Astrocyte of the cerebellum (primary cell): ENCODE measurements at regions not wholly inside any gene's neighbourhood (a gene's known extent, or its start where the extent isn't known, plus 50 kb on each side); places are given as distances from the start of the nearest gene placed in this dataset.
"Not testable (repeated sequence)": the region's sequence is repeated elsewhere in the genome, so short reads cannot be mapped to it uniquely, and the experiment has no call there.

Experiments
- DNase-seq: peaks from one replicate; pipeline ENCODE4 v3.0.0-alpha.2; 2011; ENCODE audit warnings: low read depth
- H3K4me3 ChIP-seq: 2 replicates; pipeline ENCODE4 v1.5.1; 2011; ENCODE audit warnings: mild to moderate bottlenecking, low read depth, low read length, moderate library complexity
- CTCF ChIP-seq: IDR thresholded peaks from 2 replicates; pipeline ENCODE4 v1.5.1; 2012; ENCODE audit warnings: low read length, low read depth, moderate library complexity, mild to moderate bottlenecking; ENCODE audit errors: missing control alignments
- in situ Hi-C: cut with HindIII; loops from 2 replicates; pipeline ENCODE4 v1.10.0; 2017; ENCODE audit warnings: low sequenced_read_pairs

GRCh38 chr1:83342995-83343394 is 655.9 kb downstream of the TTLL7 start:
- H3K4me3 ChIP-seq, in situ Hi-C loops, DNase-seq: not testable (repeated sequence)

- in situ Hi-C loops, H3K4me3 ChIP-seq, DNase-seq: not testable (repeated sequence)
Measured at GRCh38 chr1:83332308-83332707, 666.6 kb downstream of the TTLL7 start.

GRCh38 chr1:83318366-83318765 is 680.6 kb downstream of the TTLL7 start:
- DNase-seq = no peak
- no peak for TF ChIP-seq CTCF
- in situ Hi-C loops = no loop called here
- no peak overlapping the region for H3K4me3 ChIP-seq

- H3K4me3 ChIP-seq, DNase-seq, in situ Hi-C loops: not testable (repeated sequence)
Measured at GRCh38 chr1:83315446-83315845, 683.5 kb downstream of the TTLL7 start.

- DNase-seq, H3K4me3 ChIP-seq, in situ Hi-C loops: not testable (repeated sequence)
Measured at GRCh38 chr1:83310161-83310560, 688.8 kb downstream of the TTLL7 start.

GRCh38 chr1:83309035-83309434 is 689.9 kb downstream of the TTLL7 start:
- DNase-seq, in situ Hi-C loops, H3K4me3 ChIP-seq: not testable (repeated sequence)

GRCh38 chr1:83306811-83307210 is 692.1 kb downstream of the TTLL7 start:
- DNase-seq, H3K4me3 ChIP-seq, in situ Hi-C loops: not testable (repeated sequence)

- in situ Hi-C loops, H3K4me3 ChIP-seq, DNase-seq: not testable (repeated sequence)
Measured at GRCh38 chr1:83295594-83295993, 703.3 kb downstream of the TTLL7 start.

GRCh38 chr1:83287391-83287790 is 711.5 kb downstream of the TTLL7 start:
- in situ Hi-C loops, DNase-seq, H3K4me3 ChIP-seq: not testable (repeated sequence)

GRCh38 chr1:83274656-83275055 is 724.3 kb downstream of the TTLL7 start:
- in situ Hi-C loops, DNase-seq: not testable (repeated sequence)

GRCh38 chr1:83272484-83272883 is 726.4 kb downstream of the TTLL7 start:
- DNase-seq, in situ Hi-C loops, H3K4me3 ChIP-seq: not testable (repeated sequence)

More at GRCh38 chr1:83274656-83275055, 724.3 kb downstream of the TTLL7 start:
- H3K4me3 ChIP-seq = not testable (repeated sequence)

GRCh38 chr1:83271834-83272233 is 727.1 kb downstream of the TTLL7 start:
- in situ Hi-C loops, DNase-seq: not testable (repeated sequence)

GRCh38 chr1:83270801-83271200 is 728.1 kb downstream of the TTLL7 start:
- in situ Hi-C loops, DNase-seq, H3K4me3 ChIP-seq: not testable (repeated sequence)

More at GRCh38 chr1:83271834-83272233, 727.1 kb downstream of the TTLL7 start:
- not testable (repeated sequence) for H3K4me3 ChIP-seq

GRCh38 chr1:83263808-83264207 is 735.1 kb downstream of the TTLL7 start:
- H3K4me3 ChIP-seq, DNase-seq, in situ Hi-C loops: not testable (repeated sequence)

GRCh38 chr1:83251687-83252086 is 747.2 kb downstream of the TTLL7 start:
- H3K4me3 ChIP-seq, DNase-seq, in situ Hi-C loops: not testable (repeated sequence)

- H3K4me3 ChIP-seq, DNase-seq, in situ Hi-C loops: not testable (repeated sequence)
Measured at GRCh38 chr1:83246780-83247179, 752.2 kb downstream of the TTLL7 start.

- H3K4me3 ChIP-seq, in situ Hi-C loops, DNase-seq: not testable (repeated sequence)
Measured at GRCh38 chr1:83244832-83245231, 754.1 kb downstream of the TTLL7 start.

- H3K4me3 ChIP-seq, DNase-seq, in situ Hi-C loops: not testable (repeated sequence)
Measured at GRCh38 chr1:83239568-83239967, 759.4 kb downstream of the TTLL7 start.
